ENCODE measurements at regions not wholly inside any gene's neighbourhood (a gene's known extent, or its start where the extent isn't known, plus 50 kb on each side); places are given as distances from the start of the nearest gene placed in this dataset.

DNA sequence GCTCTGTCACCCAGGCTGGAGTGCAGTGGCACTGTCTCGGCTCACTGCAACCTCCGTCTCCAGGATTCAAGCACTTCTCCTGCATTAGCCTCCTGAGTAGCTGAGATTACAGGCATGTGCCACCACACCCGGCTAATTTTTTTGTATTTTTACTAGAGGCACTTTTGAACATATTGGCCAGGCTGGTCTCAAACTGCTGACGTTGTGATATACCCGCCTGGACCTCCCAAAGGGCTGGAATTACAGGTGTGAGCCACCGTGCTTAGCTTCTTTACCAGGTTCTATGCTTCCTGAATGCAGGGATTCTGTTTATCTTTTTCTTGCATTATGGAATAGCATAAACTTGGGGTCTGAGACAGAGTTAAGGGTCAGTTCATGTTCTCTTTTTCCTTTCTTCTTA lies 317.9 kb upstream of the RBFOX1 start:
- no peak for DNase-seq (ENCODE audit: low read depth)

DNA sequence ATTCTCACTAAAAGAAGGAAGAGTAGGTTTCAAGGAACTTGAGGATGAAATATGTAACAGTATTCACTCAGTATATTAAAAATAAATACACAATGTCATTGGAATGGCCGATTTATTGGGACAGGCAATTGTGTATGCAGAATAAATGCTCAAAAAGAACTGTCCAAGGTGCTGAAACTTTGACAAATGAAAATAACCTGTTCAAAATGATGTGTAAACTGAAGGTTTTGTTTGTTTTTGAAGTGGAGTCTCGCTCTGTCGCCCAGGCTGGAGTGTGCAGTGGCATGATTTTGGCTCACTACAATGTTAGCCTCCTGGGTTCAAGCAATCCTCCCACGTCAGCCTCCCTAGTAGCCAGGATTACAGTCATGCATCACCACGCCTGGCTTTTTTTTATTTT lies 318.7 kb upstream of the RBFOX1 start:
- DNase-seq (ENCODE audit: low read depth) = no peak

DNA sequence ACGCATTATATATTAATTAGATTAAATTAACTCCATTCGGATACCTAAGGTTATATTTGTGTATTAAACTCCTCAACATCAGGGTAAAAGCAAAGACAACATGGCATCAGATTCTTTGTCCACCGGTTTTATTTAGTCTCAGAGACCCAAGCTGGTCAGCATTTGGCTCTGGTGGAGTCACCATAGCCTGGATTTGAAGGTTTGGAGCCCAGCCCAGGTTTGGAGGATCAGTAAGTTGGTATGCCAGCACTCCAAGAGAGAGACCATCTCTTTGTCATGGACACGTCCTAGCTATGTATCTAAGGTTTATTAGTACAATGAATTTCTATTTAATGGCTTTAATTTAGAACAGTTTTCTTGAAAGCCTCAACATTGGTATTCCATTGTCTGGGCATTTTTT lies 328.4 kb upstream of the RBFOX1 start:
- DNase-seq (ENCODE audit: low read depth) = no peak

- DNase-seq (ENCODE audit: low read depth) = no peak
Observed at GRCh38 chr16:6993544-6993943, 339.1 kb upstream of the RBFOX1 start.

DNA sequence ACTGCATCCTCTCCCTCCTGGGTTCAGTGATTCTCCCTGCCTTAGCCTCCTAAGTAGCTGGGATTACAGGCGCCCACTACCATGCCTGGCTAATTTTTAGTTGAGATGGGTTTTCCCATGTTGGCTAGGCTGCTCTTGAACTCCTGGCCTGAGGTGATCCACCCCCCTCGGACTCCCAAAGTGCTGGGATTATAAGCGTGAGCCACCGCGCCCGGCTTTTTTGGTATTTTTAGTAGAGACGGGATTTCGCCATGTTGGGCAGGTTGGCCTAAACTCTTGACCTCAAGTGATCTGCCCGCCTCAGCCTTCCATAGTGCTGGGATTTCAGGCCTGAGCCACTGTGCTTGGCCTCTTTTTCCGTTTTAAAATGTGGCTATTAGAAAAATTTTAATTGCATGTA lies 343.8 kb upstream of the RBFOX1 start:
- DNase-seq (ENCODE audit: low read depth) = no peak

- no peak for DNase-seq (ENCODE audit: low read depth)
Observed at GRCh38 chr16:6977916-6978315, 354.7 kb upstream of the RBFOX1 start.

GRCh38 chr16:6977291-6977690 lies 355.4 kb upstream of the RBFOX1 start:
- no peak for DNase-seq (ENCODE audit: low read depth)

GRCh38 chr16:6976716-6977115 lies 355.9 kb upstream of the RBFOX1 start:
- DNase-seq (ENCODE audit: low read depth) = no peak

DNA sequence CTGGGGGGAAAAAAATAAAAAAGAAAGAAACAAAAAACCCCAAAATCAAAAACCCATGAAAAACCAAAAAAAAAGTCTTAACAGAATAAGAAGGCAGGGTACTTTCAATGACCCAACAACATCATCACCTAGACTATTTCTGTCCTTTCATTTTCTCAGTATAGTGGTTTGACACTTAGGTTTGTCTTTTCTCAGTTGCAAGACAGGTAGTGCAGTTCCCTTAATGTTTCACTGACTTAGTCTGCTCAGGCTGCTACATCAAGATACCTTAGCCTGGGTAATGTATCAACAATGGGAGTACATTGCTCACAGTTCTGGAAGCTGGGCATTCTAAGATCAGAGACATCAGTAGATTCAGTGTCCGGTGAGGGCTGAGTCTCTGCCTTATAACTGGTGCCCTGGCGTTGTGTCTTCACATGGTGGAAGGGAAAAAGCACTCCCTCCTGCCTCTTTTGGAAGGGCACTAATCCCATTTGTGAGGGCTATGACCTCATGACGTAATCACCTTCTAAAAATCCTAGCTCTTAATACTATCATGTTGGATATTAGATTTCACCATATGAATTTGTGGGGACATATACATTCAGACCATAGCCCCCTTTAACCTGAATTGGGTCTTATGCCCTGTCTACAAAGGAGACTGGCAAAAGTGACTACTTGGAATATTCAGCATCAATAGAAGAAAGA lies 362.3 kb upstream of the RBFOX1 start:
- no peak for DNase-seq (ENCODE audit: low read depth)

DNA sequence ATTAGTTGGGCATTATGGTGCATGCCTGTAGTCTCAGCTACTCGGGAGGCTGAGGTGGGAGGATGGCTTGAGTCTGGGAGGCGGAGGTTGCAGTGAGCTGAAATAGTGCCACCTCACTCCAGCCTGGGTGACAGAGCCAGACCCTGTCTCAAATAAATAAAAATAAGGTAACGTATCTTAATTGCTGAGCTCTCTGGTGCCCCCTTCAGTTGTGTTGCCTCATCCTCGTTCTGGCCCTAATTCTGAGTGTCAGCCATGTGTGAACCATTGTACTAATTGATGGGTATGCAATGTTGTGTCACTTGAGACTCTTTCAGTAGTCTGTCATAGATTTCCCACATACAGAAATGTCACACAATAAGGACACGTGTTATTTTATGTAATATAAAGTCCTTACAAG lies 363.1 kb upstream of the RBFOX1 start:
- no peak for DNase-seq (ENCODE audit: low read depth)

GRCh38 chr16:6967796-6968320 lies 364.8 kb upstream of the RBFOX1 start:
- no peak for DNase-seq (ENCODE audit: low read depth)

DNA sequence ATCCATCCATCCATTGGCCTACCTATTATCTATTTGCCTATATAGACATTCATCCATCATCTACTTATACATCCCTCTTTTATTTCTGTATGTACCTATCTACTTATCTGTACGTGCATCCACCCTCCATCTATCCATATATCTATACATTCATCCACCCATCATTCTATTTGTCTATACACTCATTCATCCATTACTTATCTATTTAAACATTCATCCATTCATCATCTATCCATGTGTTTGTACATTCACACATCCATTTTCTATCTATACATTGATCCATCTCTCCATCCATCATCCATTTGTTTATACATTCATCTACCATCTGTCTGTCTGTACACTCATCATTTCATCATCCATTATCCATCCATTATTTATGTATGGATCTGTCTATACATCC lies 365.7 kb upstream of the RBFOX1 start:
- DNase-seq (ENCODE audit: low read depth) = no peak

- no peak for DNase-seq (ENCODE audit: low read depth)
Observed at GRCh38 chr16:6964679-6965078, 368.0 kb upstream of the RBFOX1 start.

- DNase-seq (ENCODE audit: low read depth) = no peak
Observed at GRCh38 chr16:6961704-6962103, 370.9 kb upstream of the RBFOX1 start.

DNA sequence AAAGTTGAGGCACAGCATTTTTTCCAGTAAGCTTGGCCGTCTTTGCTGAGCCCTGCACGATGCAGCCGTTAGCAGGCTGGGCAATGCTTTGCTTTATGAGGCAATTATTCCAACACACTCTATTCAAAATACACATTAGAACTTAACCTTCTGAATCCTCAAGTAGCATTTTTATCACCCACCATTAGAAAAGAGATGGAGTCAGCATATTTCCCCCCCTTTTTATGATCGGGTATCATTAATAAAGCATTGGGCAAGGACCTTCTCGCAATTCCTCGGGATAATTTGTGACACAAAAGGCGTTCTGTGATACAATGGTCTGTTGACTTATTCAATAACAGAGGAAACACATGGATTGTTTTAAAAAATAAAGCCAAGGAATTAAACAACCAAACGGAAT lies 374.5 kb upstream of the RBFOX1 start:
- no peak for DNase-seq (ENCODE audit: low read depth)

GRCh38 chr16:6957681-6958080 lies 375.0 kb upstream of the RBFOX1 start:
- DNase-seq (ENCODE audit: low read depth) = no peak

DNA sequence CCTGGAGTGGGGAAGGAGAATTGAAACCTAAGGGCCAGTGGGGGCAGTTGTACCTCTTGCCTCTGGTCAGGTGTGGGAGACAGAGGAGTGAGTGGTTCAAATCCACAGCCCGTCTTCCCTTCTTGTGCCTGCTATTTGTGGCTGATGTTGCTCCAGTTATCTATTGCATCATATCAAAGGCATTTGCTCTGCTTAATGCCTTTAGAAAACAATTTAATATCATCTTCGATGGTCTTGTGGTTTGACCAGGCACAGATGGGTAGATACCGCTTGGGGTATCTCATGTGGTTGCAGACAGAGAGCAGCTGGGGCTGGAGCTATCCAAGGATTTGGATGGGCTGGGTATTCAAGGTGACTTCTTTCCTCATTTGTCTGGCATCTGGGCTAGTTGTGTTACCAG lies 376.1 kb upstream of the RBFOX1 start:
- no peak for DNase-seq (ENCODE audit: low read depth)

GRCh38 chr16:6955303-6955702 lies 377.3 kb upstream of the RBFOX1 start:
- no peak for DNase-seq (ENCODE audit: low read depth)

DNA sequence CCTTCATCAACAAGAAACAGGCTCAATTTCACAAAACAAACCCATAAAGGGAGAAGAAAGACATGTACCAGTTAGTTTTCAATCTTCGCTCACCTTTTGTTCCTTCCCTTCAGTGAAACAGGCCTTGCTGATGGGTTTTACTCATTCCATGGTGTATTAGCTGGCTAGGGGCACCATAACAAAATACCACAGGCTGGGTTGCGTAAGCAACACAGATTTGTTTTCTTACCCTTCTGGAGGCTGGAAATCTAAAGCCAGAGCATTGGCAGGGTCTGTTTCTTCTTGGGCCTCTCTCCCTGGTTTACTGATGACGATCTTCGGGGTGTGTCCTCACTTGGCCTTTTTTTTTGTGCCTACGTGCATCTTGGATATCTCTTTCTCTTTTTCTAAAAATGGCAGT lies 383.4 kb upstream of the RBFOX1 start:
- DNase-seq (ENCODE audit: low read depth) = no peak

DNA sequence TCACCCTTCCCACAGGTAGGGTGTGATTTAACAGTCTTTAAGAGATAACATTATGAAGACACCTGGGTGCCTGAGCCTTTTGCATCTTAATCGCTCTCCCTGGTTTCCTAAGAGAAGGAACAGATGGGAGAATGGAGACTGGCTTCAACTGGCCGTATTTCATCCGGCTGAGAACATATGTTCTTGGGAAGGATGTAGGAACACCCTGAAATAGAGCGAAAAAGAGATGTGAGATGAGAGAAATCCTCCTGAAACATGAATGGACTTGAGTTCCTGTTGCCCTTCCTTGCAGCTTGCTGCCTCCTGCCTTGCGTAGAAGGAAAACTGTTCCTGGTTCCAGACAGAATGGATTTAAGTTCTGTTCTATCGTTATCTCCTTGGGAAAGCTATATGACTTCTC lies 385.4 kb upstream of the RBFOX1 start:
- DNase-seq (ENCODE audit: low read depth) = no peak

GRCh38 chr16:6946802-6947201 lies 385.8 kb upstream of the RBFOX1 start:
- no peak for DNase-seq (ENCODE audit: low read depth)

DNA sequence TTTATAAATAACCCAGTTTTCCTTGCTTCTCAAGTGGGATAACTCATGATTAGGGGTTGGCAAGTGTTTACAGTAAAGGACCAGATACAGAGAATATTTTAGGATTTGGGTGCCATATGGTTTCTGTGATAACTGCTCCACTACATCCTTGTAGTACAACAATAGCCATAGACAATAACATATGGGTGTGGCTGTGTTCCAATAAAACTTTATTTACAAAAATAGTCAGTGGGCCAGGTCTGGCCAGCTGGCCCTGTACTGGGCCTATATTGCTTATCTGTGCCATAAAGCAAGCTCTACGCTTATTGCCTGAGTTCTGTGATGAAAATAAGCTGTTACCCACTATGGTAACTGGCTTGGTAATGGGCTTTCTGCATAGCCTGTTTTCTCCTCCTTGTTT lies 386.5 kb upstream of the RBFOX1 start:
- no peak for DNase-seq (ENCODE audit: low read depth)

GRCh38 chr16:6940968-6941367 lies 391.7 kb upstream of the RBFOX1 start:
- no peak for DNase-seq (ENCODE audit: low read depth)

GRCh38 chr16:6937641-6938040 lies 395.0 kb upstream of the RBFOX1 start:
- DNase-seq (ENCODE audit: low read depth) = no peak
